DOHH2 (cell line): ENCODE measurements at regions not wholly inside any gene's neighbourhood (a gene's known extent, or its start where the extent isn't known, plus 50 kb on each side); places are given as distances from the start of the nearest gene placed in this dataset.

ENCODE experiments used
- CTCF ChIP-seq: fragments of 200-600 bp; sonication (generic); IDR thresholded peaks from one replicate; pipeline ENCODE4 v1.5.1; 2014; ENCODE audit warnings: antibody characterized with exemption, mild to moderate bottlenecking, low read depth, low read length; ENCODE audit not compliant: poor library complexity, severe bottlenecking
- EZH2phosphoT487 ChIP-seq: fragments of 200-600 bp; sonication (generic); IDR thresholded peaks from 2 replicates; pipeline ENCODE4 v1.6.1; 2017; ENCODE audit warnings: borderline replicate concordance, mild to moderate bottlenecking, antibody characterized with exemption, low read length, moderate library complexity, mixed read lengths

- TF ChIP-seq CTCF (no peak), EZH2phosphoT487 (no peak)
These were observed 213.6 kb upstream of the TSC22D2 start for GRCh38 chr3:150194513-150194912.
